ENCODE measurements at regions not wholly inside any gene's neighbourhood (a gene's known extent, or its start where the extent isn't known, plus 50 kb on each side); places are given as distances from the start of the nearest gene placed in this dataset.

- TF ChIP-seq POLR2AphosphoS5 (IDR thresholded peaks at IDR 0.05), result no peak
- no peak for TF ChIP-seq EP300 (IDR thresholded peaks at IDR 0.05)
- no peak for DNase-seq (ENCODE audit: low spot score in 2 of 2)
- Histone ChIP-seq H3K36me3 (no peaks in the 10 kb centered on the region), H3K4me3 (no peak overlapping the region), H3K27me3 (no peaks in the 10 kb centered on the region), H3K9me3 (no peaks in the 10 kb centered on the region), H3K27ac (no peak overlapping the region), H3K4me1 (peaks cover 3% of the 10 kb centered on the region)
- 72% methylated on average over 3 of the region's 3 CpGs for WGBS
Observed at GRCh38 chr2:195594248-195594647, 62.8 kb upstream of the SLC39A10 start.

- Histone ChIP-seq H3K4me1 (peaks cover 3% of the 10 kb centered on the region), H3K9me3 (no peaks in the 10 kb centered on the region), H3K27me3 (no peaks in the 10 kb centered on the region), H3K4me3 (no peak overlapping the region), H3K27ac (no peak overlapping the region), H3K36me3 (no peaks in the 10 kb centered on the region)
- DNase-seq (ENCODE audit: low spot score in 2 of 2), result no peak
- WGBS, result 90% methylated on average over 2 of the region's 2 CpGs
- TF ChIP-seq, protein P1, sequence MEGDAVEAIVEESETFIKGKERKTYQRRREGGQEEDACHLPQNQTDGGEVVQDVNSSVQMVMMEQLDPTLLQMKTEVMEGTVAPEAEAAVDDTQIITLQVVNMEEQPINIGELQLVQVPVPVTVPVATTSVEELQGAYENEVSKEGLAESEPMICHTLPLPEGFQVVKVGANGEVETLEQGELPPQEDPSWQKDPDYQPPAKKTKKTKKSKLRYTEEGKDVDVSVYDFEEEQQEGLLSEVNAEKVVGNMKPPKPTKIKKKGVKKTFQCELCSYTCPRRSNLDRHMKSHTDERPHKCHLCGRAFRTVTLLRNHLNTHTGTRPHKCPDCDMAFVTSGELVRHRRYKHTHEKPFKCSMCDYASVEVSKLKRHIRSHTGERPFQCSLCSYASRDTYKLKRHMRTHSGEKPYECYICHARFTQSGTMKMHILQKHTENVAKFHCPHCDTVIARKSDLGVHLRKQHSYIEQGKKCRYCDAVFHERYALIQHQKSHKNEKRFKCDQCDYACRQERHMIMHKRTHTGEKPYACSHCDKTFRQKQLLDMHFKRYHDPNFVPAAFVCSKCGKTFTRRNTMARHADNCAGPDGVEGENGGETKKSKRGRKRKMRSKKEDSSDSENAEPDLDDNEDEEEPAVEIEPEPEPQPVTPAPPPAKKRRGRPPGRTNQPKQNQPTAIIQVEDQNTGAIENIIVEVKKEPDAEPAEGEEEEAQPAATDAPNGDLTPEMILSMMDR (IDR thresholded peaks at IDR 0.05), result no peak
- no peak for TF ChIP-seq POLR2A (IDR thresholded peaks at IDR 0.05)
- no peak for TF ChIP-seq EP300 (IDR thresholded peaks at IDR 0.05)
- TF ChIP-seq POLR2AphosphoS5 (IDR thresholded peaks at IDR 0.05), result no peak
Observed at GRCh38 chr2:195592105-195592504, 64.9 kb upstream of the SLC39A10 start.

- Histone ChIP-seq H3K36me3 (no peaks in the 10 kb centered on the region), H3K27ac (no peak overlapping the region), H3K4me1 (peaks cover 3% of the 10 kb centered on the region), H3K4me3 (no peak overlapping the region), H3K27me3 (no peaks in the 10 kb centered on the region), H3K9me3 (no peaks in the 10 kb centered on the region)
- TF ChIP-seq, protein P1 (IDR thresholded peaks at IDR 0.05), result no peak
- no peak for TF ChIP-seq POLR2AphosphoS5 (IDR thresholded peaks at IDR 0.05)
- TF ChIP-seq EP300 (IDR thresholded peaks at IDR 0.05), result no peak
- no peak for TF ChIP-seq POLR2A (IDR thresholded peaks at IDR 0.05)
- DNase-seq (ENCODE audit: low spot score in 2 of 2), result no peak
- 38% methylated on average over 1 of the region's 1 CpG for WGBS
Observed at GRCh38 chr2:195590861-195591205, 66.2 kb upstream of the SLC39A10 start.

DNA sequence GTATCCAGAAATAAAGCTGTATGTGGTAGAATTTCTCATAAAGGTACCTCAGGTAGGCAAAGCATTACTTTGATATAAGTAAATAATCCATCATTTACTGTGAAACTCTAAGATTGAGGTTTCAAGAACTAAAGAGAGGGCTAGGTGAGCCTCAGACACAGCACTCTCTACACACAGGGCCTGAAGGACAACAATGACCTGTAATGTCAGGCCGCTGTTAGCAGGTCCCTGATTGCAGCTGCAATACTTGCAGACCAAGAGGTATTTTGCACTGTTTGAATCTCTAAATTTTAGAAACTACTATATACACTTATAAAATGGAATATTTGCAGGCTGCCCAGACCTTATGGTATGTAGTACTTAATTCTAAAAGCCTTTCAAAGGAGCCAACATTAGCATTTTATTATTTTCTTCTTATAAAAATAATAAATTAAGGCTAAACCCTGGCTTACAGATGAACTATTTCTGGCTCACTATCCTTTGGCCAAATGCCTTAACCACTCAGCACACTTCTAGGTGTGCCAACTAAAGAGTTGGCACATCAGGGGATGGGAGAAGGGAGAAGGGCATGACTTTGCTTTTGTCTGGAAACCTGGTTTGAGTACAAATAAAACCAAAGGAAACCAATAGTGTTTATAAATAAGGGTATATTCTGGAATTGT, 66.7 kb upstream of the SLC39A10 start:
- peaks cover 3% of the 10 kb centered on the region for H3K4me1 ChIP-seq
- 75% methylated on average over 1 of the region's 1 CpG for WGBS
- TF ChIP-seq POLR2AphosphoS5 (IDR thresholded peaks at IDR 0.05), result no peak
- TF ChIP-seq, protein P1 (IDR thresholded peaks at IDR 0.05), result no peak
- TF ChIP-seq POLR2A (IDR thresholded peaks at IDR 0.05), result no peak
- no peak for TF ChIP-seq EP300 (IDR thresholded peaks at IDR 0.05)
- H3K4me3 ChIP-seq, result no peak overlapping the region
- H3K27ac ChIP-seq, result no peak overlapping the region
- H3K9me3 ChIP-seq, result no peaks in the 10 kb centered on the region
- no peak for DNase-seq (ENCODE audit: low spot score in 2 of 2)
- no peaks in the 10 kb centered on the region for H3K36me3 ChIP-seq
- no peaks in the 10 kb centered on the region for H3K27me3 ChIP-seq

GRCh38 chr2:195587966-195588365, 69.1 kb upstream of the SLC39A10 start:
- no peak for DNase-seq (ENCODE audit: low spot score in 2 of 2)
- H3K4me3 ChIP-seq, result no peak overlapping the region
- H3K9me3 ChIP-seq, result no peaks in the 10 kb centered on the region
- H3K27me3 ChIP-seq, result no peaks in the 10 kb centered on the region
- 84% methylated on average over 5 of the region's 5 CpGs for WGBS
- no peak for TF ChIP-seq POLR2A (IDR thresholded peaks at IDR 0.05)
- TF ChIP-seq POLR2AphosphoS5 (IDR thresholded peaks at IDR 0.05), result no peak
- no peak for TF ChIP-seq EP300 (IDR thresholded peaks at IDR 0.05)
- TF ChIP-seq, protein P1 (IDR thresholded peaks at IDR 0.05), result no peak
- peaks cover 3% of the 10 kb centered on the region for H3K4me1 ChIP-seq
- no peak overlapping the region for H3K27ac ChIP-seq
- no peaks in the 10 kb centered on the region for H3K36me3 ChIP-seq

All from suprapubic skin (tissue), 4 donors.